NCI-H446 (cell line): ENCODE measurements at regions not wholly inside any gene's neighbourhood (a gene's known extent, or its start where the extent isn't known, plus 50 kb on each side); places are given as distances from the start of the nearest gene placed in this dataset.
"Not testable (repeated sequence)": the region's sequence is repeated elsewhere in the genome, so short reads cannot be mapped to it uniquely, and the experiment has no call there.

Experiments used
- DNase-seq, 2 experiments: peaks; one replicate each; lab custom pipeline; 2025; lab: John Stamatoyannopoulos, UW

DNA sequence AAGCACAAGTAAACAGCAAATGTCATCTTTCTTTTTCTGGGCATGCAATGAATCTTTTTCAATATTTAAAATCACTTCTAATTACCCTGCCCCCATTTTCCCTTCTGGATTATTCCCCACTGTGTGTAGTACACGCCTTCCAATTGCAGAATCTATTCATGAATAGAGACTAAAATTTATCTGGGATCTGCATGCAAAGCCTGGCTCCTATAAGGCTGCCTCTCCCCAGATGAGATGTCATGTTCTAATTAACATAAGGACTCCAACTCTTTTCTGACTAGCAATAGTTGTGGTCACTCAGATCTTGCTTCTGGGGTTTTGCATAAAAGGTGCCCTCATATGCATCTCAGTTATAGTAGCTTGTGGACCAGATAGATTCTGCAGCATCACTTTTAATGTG is 473.5 kb downstream of the BTG1 start:
- DNase-seq = no peak

DNA sequence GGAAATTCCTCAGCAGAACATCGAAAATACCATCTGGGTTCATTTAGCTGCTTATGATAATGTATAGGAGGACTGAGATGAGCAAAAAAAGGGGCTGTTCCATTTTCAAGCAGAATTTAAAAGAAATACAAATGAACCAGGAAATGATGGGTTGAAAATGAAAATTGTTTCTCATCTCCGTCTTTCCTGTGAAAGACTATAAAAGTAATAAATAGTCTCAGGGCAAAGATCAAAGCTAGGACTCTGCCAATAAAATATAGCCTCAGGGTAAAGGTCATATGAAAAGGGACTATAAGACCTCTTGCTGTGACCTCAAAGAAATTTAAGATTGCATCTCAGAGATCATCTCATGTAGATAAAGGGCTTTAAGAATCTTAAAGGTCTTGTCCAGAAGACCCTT is 478.0 kb downstream of the BTG1 start:
- DNase-seq = no peak

DNA sequence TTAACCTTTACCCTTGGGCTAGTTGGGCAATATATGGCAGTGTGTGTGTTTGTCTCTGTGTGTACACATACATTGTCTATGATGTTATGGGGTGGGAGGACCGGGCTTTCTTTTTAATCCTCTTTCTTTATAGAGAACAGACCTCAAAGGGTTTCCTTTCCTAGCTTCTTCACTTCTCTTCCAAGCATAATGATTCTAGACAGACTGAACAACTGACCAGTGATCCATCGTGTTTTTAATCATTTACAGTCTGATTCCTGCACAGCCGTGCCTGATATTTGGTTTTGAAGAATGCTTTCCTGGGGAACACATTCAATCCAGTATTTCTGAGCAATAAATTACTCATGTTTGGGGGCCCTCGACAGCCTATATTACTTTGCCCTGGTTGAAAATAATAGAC is 481.1 kb upstream of the DCN start:
- DNase-seq = no peak

DNA sequence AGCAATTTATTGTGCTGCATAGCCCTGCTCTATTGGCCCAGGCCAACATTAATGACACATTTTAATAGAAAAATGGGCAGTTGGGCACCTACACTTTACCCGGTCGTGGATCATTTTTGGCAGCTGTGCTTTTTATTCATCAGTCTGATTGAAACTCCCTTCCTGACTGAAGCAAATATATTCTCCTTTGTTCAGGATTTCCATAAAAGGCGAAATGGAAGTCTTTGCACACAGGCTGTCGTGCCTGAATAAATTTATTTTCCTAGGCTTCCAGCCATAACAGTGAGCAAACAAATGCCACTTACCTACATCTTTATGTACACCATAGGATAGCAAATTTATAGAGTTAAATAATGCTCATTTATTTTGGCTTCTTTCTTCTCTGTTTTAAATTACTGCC is 480.7 kb upstream of the DCN start:
- peak in 1 of 2 experiments; percentile 47 for DNase-seq

DNA sequence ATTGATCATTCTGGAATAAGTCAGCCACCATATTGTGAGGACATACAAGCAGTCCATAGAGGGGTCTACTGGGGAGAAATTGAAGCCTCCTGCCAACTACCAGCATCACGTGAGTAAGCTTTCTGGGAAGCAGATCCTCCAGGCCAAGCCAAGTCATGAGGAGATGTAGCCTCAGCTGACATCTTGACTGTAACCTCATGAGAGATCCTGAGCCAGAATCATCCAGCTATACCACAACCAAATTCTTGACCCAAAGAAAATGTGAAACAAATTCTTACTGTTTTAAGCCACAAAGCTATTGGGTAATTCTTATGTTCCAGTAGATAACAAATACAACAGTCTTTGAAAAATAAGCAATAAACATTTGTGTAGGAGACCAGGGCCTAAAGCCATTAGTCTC is 479.4 kb upstream of the DCN start:
- DNase-seq = peak in 1 of 2 experiments; percentile 52

DNA sequence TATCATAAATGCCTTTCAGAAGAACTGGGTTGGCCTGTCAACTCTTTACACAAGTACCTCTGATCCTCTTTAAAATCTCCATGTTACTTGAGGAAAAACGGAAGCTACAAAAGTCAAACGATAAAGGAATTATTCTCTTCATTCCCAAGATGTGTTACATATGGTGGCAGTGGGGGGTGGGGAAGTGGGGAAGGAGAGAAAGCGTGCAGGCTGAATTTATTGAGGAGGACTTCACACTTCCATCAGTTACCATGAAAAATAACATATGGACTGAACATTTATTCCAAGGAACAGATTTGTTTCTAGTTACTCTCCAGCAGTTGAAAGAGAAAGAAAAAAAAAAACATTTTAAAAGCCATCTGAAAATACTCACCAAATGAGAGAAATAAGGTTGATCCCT is 474.4 kb upstream of the DCN start:
- no peak for DNase-seq

DNA sequence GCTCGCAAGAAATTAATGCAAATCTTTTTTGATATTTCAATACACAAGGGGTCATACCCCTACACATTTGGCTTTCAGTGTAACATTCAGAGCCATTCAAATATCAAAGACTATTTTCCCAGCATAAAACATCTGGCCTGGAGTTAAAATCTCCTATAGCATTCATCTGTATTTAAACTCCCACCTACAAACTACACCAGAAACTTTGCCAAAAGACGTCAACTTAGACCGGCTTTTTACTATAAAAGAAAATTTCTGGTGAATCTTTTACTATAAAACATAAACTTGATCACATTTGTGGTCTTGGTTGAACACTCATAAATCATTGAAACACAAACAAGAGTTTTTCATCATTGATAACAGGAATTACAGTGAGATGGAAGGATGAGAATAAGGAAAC is 473.3 kb upstream of the DCN start:
- DNase-seq = no peak

DNA sequence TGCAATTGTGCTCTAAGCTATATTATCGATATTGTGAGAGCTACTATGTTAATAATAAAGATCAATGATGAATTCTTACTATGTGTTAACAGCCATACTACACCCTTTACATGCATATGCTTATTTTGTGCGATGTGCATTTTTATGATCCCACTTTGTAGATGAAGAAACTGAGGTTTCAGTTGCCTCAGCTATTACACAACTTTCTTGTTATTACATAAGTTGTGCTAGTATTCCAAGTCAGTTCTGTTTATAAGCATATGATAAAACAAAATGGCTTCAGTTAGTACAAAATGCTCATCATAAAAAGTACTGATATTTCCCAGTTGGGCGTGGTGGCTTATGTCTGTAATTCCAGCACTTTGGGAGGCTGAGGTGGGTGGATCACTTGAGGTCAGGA is 471.5 kb upstream of the DCN start:
- DNase-seq = no peak

DNA sequence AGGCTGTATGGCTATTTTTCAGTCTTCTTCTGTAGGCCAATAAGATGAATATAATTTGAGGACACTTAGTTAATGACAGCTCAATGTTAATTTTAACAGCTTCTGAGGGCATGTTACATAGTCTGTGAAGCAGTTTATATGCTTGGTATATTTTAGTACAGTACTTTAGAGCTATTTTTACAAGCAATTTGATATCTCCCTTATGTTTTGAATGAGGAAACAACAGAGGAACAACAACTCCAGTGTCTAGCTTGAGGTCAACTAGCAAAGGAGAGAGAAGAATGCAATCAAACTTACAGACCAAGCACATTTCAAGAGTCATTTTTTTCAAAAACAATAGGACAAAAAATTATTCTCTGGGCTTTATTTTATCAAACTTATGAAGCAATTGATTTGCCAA is 469.1 kb upstream of the DCN start:
- DNase-seq = no peak

DNA sequence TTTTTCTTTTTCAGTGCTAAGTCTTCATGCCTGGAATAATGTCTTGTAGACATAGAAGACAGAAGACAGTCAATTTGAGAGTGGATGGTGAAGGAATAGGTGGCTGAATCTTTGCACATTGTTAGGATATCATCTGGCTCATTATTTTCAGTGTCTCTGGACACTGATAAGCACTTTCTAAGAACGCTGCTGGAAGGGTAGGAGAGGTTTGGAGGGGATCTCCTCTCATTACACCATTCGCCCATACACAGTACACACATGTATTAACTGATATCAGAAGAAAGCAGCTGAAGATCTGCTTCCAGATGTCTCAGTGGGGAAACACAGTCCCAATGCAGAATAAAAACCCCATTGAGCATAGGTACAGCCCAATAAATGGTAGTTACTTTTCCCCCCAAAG is 461.1 kb upstream of the DCN start:
- no peak for DNase-seq

DNA sequence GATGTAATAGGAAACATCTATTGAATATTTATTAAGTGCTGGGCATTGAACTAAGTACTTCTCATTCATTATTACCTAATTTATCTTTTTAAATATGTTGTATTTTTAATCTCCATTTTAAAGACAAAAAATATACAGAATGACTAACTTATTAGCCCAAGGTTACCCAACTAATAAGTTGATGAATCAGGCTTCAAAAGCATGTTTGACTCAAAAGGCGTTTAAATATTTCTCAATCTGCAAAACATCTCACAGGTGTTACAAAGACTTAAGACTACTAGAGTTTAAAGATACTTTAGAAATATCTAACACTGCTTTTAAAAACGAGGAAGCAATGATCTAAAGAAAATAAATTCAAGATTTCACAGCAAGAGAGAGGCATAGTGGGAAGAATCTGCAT is 457.4 kb upstream of the DCN start:
- DNase-seq = no peak

DNA sequence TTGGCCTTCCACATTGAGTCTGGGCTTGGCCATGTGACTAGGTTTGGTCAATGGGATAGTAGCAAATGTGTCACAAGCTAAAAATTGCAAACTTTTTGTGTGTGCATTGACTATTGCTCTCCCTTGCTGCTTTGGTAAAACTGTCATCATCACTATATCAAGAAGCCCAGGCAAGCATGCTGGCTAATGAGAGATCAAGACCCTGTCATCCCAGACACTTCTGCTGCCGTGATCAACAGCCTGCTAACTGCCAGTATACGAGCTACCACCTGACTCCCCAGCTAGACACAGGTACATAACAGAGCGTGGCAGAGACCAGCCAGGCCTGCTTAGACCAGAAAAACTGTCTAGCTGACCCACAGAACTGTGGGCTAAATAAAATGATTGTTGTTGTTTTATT is 456.7 kb upstream of the DCN start:
- no peak for DNase-seq

DNA sequence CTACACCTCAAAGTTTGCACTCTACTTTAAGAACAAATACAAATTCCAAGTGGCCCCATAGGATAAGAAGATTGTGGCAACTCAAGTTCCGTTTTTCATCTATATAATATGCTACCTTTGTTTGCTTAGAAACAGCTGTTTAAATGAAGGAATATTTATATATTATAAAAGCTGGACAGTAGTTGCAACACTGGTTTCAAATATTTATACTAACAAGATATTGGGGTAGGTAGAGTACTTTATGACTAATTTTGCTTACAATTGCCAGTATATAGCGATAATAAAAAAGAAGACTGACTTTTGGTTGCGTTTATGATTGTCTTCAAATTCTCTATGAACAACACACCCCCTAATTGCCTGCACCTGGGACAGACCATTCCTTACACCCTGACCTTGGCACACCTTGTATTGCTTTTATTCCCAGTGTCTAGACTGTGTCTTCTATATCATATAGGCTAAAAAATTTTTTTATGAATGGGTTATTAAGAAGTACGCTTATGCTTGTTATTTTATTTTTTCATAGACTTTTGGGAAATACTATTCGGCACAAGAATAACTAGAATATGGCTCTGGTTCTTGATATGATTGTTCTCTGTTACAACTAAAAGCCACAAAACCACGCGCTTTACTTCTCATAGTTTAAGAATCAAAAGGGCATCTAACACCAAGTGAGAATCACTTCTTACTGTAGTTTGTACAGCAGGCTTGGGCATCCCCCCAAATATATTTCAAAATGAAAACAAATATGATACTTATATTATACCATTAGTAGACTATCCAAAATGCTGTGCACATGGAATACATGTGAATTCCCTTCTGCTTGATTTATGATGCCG is 455.4 kb upstream of the DCN start:
- no peak for DNase-seq

DNA sequence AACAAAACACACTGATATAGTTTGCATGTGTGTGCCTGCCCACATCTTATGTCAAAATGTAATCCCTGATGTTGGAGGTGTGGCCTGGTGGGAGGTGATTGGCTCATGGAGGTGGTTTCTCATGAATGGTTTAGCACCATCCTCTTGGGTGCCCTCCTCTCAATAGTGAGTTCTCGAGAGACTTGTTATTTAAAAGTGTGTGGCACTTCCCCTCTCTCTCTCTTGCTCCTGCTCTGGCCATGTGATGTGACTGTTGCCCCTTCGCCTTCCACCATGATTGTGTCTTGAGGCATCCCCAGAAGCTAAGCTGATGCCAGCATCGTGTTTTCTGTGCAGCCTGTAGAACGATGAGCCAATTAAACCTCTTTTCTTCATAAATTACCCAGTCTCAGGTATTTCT is 454.1 kb upstream of the DCN start:
- no peak for DNase-seq

DNA sequence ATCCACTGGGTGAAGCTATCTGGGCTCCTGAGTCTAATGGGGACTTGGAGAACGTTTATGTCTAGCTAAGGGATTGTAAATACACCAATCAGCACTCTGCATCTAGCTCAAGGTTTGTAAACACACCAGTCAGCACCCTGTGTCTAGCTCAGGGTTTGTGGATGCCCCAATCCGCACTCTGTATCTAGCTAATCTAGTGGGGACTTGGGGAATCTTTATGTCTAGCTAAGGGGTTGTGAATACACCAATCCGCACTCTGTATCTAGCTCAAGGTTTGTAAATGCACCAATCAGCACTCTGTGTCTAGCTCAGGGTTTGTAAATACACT is 451.7 kb upstream of the DCN start:
- not testable (repeated sequence) for DNase-seq

DNA sequence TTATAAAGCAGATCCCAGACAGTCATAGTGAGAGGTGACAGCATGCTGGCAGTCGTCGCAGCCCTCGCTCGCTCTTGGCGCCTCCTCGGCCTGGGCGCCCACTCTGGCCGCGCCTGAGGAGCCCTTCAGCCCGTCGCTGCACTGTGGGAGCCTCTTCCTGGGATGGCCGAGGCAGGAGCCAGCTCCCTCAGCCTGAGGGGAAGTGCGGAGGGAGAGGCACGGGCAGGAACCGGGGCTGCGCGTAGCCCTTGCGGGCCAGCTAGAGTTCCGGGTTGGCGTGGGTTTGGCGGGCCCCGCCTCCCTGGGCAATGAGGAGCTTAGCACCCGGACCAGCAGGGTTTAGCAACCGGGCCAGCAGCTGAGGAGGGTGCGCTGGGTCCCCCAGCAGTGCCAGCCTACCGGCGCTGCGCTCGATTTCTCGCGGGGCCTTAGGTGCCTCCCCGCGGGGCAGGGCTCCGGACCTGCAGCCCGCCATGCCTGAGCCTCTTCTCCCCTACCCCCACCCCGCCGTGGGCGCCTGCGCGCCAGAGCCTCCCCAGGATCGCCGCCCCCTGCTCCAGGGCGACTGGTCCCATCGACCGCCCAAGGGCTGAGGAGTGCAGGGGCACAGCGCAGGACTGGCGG is 451.2 kb upstream of the DCN start:
- no peak for DNase-seq

DNA sequence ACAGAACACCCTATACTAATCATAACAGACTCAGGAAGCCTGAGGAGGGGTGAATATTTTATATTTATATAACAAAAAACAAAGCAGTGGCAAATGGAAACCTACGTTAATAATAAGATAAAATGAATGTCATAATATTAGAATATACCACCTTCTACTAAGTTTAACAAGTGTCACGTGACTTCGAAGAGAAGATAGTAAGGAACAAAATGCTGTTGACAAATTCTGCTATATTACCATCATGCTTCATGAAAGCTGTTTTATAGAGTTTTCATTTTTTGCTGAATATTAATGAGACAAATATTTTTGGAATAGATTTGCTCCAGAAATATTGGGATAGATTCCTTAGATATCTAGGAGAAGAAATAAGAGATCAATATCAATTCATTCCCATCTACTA is 450.6 kb upstream of the DCN start:
- no peak for DNase-seq

DNA sequence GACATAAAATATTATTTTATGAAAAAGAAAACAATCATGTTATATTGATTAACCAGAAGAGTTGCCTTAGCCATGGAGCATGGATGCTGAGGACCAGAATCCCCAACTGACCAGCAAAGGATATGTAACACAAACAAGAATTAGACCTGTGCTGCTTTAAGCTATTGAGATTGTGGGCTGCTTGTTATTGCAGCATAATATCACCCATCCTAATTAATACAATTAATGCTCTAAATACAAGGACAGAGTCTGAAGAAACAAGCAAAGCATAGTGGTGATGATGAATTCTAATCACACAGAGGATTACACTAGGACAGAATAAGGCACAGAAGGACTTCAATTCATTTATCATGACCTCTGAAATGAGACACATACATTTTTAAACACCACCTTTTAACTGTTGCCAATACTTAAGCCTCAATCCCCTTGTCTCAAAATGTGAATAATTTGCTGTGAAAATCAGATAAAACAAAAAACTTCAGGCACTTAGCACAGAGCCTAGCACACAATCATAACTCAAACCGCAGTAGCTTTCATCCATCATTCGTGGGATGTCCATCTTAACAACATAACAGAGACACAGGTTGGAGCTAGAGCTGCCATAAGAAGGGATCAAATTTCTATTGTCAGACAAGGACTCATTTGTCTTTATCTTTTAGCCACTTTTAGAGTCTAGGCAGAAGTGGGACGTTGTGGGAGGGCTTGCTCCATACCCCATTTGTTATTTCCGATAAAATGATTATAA is 449.6 kb upstream of the DCN start:
- DNase-seq = no peak

DNA sequence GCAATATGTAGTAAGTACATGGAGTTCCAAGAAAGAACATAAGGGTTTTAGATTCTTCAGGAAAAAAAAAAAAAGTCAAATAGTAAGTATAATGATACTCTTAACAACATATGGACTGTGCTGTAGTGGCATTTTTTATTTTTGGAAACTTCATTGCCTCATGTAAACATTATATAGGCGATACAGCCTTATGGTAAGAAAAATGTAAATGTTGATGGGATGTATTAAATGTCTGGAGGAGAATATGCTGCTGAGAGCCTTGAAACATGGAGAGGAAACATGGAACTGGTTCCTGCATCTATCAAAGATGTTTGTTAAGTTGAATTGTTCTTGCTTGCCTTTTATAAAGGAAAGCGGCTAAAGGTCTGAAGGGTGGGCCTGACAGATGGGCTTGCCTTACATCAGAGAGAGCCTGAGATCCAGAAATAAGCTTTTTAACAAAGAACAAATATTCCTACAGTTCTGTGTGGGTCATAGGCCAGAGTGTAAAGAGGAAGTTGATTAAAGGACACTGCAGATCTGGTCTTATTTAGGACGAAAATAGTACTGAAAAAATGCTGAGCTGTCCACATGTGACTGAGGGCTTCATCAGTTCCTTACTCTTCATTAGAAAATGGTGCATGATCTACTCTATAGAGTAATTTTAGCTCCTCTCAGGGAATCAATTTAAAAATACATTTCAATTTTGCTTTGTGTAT is 448.1 kb upstream of the DCN start:
- no peak for DNase-seq

DNA sequence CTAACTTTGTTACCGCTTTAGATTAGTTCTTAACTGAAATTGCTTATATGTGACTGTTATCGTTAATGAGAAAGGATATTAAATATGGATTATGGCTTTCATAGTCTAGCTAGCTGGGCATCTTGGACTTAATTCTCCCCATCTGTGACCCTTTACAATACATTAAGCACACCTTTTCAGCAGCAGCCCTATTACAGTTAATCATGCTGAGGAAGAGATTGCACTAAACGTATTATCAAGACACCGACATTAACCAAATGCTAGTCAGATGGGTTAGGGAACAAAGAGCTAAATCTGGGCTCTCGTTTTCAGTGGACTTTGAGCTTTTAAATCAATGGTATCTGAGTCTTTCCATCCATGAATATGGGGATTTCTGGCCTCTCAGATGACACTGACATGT is 447.5 kb upstream of the DCN start:
- no peak for DNase-seq

DNA sequence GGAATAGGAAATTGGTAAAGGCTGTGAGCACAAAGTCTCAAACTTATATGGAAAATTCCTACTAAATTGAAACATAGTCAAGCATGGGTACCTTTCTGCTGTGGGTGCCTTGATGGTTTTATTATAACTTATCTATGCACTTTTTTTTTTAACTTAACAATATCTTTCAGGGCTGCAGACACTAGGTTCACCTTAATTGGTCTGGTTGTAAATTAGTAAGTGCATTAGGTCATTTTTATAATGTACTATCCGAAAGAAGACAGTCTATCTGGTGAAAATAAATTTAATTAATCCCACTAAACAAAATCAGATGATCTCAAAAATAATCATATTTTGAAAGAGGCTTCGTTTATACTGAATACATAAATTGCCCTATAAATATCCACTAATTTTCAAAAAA is 446.8 kb upstream of the DCN start:
- DNase-seq = no peak

DNA sequence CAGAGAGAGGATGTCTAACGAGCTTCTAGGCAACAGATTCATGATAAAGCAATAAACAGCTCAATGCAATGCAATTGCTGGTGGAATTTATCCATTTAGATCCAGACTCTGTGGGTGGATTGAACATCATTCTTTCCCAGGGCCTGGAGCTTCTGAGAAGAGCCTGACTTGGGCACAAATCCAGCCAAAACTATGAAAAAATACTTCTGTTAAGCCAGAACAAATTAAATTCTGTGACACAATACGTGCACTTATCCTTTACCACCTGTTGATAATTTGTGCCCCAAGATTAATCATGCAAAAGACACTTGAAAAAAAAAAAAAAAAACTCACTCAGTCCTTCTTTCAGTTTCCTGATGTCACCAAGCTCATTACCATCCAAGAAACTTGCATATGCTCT is 446.0 kb upstream of the DCN start:
- no peak for DNase-seq

DNA sequence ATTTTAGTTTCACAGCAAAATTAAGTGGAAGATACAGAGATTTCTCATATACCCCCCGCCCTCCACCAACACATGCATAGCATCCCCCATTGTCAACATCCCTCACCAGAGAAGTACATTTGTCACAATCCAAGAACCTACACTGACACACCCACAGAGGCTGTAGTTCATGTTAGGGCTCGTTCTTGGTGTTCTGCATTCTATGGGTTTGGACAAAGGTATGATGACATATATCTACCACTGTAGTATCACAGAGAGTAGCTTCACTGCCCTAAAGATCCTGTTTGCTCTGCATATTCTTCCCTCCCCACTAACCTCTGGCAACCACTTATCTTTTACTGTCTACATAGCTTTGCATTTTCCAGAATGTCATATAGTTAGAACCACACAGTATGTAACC is 444.6 kb upstream of the DCN start:
- no peak for DNase-seq
